Lower leg skin (tissue), 4 donors: ENCODE measurements at regions not wholly inside any gene's neighbourhood (a gene's known extent, or its start where the extent isn't known, plus 50 kb on each side); places are given as distances from the start of the nearest gene placed in this dataset.

ENCODE experiments used
- DNase-seq, 2 donors: peaks; one replicate each; pipeline ENCODE4 v3.0.0-alpha.2; 2019; ENCODE audit warnings: low spot score in 2 of 2
- H3K4me3 ChIP-seq: fragments of 200-600 bp; sonication (generic); 2 replicates; pipeline ENCODE4 v1.5.1; 2017; ENCODE audit warnings: mild to moderate bottlenecking, low read depth; ENCODE audit not compliant: poor library complexity, severe bottlenecking
- POLR2A ChIP-seq, 2 donors: fragments of 450-650 bp; IDR thresholded peaks; one replicate each; pipeline ENCODE4 v1.6.1; 2016 to 2017; ENCODE audit warnings: antibody characterized with exemption in 2 of 2, mild to moderate bottlenecking in 1 of 2, moderate library complexity in 1 of 2
- WGBS, 2 donors: methylation state at CpG; one replicate each; pipeline ENCODE4 v1.1.5; 2018; 5-methylcytosine and 5-hydroxymethylcytosine counted together
- intact Hi-C: fragments of 100-400 bp; cut with DNase I; formaldehyde crosslinking; loops from one replicate; pipeline ENCODE4 v1.15.0; 2023; ENCODE audit warnings: low total_unique reads
- TF ChIP-seq, protein P1 (sequence below), 3 donors: fragments of 450-650 bp; IDR thresholded peaks; one replicate each; pipeline ENCODE4 v1.5.1; 2016; ENCODE audit warnings: antibody characterized with exemption in 3 of 3, mild to moderate bottlenecking in 3 of 3, moderate library complexity in 2 of 3

DNA sequence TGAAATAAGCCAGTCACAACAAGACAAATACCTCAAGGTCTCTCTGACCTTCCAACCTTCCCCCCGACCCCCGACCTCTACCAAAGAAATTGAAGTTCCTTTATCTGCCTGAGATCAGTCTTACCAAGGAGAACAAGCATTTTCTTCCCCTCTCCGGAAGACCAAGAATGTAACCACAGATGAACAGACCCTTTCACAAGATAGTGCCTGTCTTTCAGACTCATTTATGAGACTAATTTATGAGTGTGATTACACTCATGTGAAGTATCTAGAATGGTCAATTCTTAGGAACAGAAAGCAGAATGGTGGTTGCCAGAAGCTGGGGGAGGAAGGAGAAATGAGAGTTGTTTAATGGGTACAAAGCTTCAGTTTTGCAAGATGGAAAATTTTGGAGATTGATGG, 108.9 kb upstream of the MKLN1 start:
- TF ChIP-seq, protein P1, sequence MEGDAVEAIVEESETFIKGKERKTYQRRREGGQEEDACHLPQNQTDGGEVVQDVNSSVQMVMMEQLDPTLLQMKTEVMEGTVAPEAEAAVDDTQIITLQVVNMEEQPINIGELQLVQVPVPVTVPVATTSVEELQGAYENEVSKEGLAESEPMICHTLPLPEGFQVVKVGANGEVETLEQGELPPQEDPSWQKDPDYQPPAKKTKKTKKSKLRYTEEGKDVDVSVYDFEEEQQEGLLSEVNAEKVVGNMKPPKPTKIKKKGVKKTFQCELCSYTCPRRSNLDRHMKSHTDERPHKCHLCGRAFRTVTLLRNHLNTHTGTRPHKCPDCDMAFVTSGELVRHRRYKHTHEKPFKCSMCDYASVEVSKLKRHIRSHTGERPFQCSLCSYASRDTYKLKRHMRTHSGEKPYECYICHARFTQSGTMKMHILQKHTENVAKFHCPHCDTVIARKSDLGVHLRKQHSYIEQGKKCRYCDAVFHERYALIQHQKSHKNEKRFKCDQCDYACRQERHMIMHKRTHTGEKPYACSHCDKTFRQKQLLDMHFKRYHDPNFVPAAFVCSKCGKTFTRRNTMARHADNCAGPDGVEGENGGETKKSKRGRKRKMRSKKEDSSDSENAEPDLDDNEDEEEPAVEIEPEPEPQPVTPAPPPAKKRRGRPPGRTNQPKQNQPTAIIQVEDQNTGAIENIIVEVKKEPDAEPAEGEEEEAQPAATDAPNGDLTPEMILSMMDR (IDR thresholded peaks at IDR 0.05), result no peak
- TF ChIP-seq POLR2A (IDR thresholded peaks at IDR 0.05), result no peak
- no peak for DNase-seq
- no peak overlapping the region for H3K4me3 ChIP-seq
- 34 to 46% methylated on average over 3 of the region's 3 CpGs for WGBS, 2 donors
- intact Hi-C loops, result no loop called here

DNA sequence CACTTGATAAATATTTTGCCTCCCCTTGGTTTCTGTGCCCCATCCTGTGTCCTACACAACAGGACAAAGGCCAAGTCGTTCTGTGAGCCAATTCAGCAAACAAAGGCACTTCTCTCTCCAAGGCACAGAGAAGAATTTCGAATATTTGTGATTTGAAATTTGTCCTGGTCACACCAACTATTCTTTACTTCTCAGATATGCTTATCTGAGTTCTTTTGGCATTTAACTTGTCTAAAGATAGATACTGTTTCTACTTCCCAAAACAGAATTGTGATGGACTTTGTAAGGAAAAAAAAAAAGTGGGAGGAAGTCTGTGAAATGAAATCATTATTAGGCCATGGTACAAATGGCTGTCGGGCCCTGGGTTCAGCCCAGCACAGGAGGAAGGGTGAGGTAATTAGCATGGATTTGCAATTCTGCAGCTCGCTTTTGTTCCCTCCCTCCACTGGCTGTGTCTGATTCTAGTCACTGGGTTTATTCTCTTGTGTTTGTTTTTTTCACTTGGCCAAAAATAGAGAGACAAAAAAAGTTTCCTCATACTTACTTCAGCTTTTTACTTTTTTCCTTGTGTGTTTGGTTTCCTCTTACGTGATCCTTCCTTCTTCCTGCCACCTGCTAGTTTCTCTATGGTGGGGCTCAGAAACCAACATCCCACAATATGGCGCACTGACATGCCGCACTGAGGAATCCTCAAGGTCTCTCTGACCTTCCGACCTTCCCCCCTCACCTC, 108.2 kb upstream of the MKLN1 start:
- intact Hi-C loops, result no loop called here
- peak; percentile 61 to 89 for DNase-seq
- no peak overlapping the region for H3K4me3 ChIP-seq
- 47 to 52% methylated on average over 8 of the region's 8 CpGs for WGBS, 2 donors
- TF ChIP-seq, protein P1 (IDR thresholded peaks at IDR 0.05), result no peak
- no peak for TF ChIP-seq POLR2A (IDR thresholded peaks at IDR 0.05)

DNA sequence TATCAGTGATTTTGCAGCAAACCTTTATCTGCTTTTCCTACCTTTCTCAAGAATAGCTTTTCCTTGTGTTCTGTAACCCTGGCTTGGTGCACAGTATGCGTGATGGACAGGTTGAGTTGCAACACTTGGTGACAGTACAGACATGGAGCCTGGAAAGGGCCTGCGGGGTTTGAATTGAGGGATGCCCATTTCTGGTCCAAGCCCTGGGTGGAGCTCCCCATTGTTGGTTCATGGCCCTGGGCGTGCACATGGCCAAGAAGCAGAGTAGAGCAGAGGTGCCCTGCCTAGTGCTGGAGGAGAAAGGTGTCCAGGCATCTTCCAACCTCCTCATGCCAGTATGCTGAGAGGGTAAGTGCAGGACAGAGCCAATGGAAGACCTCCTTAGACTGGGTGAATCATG, 106.6 kb upstream of the MKLN1 start:
- intact Hi-C loops, result no loop called here
- TF ChIP-seq, protein P1 (IDR thresholded peaks at IDR 0.05), result no peak
- TF ChIP-seq POLR2A (IDR thresholded peaks at IDR 0.05), result no peak
- WGBS, 2 donors, result 95 to 97% methylated on average over 3 of the region's 3 CpGs
- no peak overlapping the region for H3K4me3 ChIP-seq
- DNase-seq, result no peak

DNA sequence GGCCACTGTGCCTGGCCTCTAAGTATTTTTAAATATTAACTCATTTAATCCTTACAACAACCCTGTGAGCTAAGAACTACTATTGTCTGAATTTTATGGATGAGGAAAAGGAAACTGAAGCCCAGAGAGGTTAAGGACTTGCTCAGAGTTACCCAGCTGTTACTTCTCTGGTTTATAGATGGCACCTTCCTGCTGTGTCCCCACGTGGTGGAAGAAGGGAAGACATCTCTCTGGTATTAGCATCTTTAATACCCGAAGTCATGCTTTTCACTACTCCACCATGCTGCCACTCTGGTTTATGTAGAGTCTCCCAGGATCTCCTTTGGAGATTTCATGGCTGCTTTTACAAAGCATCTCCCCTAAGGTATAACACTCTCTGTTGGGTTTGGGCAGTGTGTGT, 105.5 kb upstream of the MKLN1 start:
- 69 to 79% methylated on average over 2 of the region's 2 CpGs for WGBS, 2 donors
- DNase-seq, result no peak
- TF ChIP-seq POLR2A (IDR thresholded peaks at IDR 0.05), result no peak
- TF ChIP-seq, protein P1 (IDR thresholded peaks at IDR 0.05), result no peak
- intact Hi-C loops, result no loop called here
- no peak overlapping the region for H3K4me3 ChIP-seq

DNA sequence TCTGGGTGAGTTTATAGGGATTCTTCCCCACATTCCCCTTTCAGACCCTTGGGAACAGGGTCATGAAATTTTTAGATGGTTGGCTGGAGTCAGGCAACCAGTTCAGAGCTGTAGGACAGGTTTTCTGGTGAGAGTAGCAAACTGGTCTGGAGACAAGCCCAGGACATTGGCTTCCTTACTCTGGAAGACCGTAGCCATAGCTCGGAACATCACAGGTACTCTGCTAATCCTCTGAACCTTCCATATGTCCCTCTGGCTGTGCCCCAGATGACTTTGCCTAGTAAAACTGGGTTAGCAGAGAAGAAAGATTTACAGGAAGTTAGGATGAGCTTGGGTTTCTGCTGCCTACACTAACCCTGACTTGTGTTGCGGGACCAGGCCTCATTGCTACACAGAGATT, 104.5 kb upstream of the MKLN1 start:
- no peak overlapping the region for H3K4me3 ChIP-seq
- no peak for TF ChIP-seq POLR2A (IDR thresholded peaks at IDR 0.05)
- TF ChIP-seq, protein P1 (IDR thresholded peaks at IDR 0.05), result no peak
- DNase-seq, result no peak
- intact Hi-C loops, result no loop called here
- 78 to 90% methylated on average over 3 of the region's 3 CpGs for WGBS, 2 donors

DNA sequence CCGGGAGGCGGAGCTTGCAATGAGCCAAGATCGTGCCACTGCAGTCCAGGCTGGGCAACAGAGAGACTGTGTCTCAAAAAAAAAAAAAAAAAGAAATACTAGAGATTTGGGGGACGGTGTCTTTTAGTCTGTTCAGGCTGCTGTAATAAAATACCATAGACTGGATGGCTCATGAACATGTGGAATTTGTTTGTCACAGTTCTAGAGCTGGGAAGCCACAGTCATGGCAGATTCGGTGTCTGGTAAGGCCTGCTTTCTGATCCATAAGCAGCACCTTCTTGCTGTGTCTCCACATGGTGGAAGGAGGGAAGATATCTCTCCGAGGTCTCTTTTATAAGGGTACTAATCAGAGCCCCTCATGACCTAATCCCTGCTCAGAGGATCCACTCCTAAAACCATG, 102.7 kb upstream of the MKLN1 start:
- TF ChIP-seq, protein P1 (IDR thresholded peaks at IDR 0.05), result no peak
- no peak for TF ChIP-seq POLR2A (IDR thresholded peaks at IDR 0.05)
- H3K4me3 ChIP-seq, result no peak overlapping the region
- WGBS, 2 donors, result 82 to 87% methylated on average over 6 of the region's 6 CpGs
- DNase-seq, result no peak
- intact Hi-C loops, result no loop called here
